GM19025 (cell line): ENCODE measurements at regions not wholly inside any gene's neighbourhood (a gene's known extent, or its start where the extent isn't known, plus 50 kb on each side); places are given as distances from the start of the nearest gene placed in this dataset.

Experiments used
- ATAC-seq: cut with Tn5 transposase; IDR thresholded peaks from one replicate; pipeline ENCODE4 v1.9.1; 2021; ENCODE audit warnings: mild to moderate bottlenecking, low read depth, moderate library complexity; ENCODE audit not compliant: unreplicated experiment

DNA sequence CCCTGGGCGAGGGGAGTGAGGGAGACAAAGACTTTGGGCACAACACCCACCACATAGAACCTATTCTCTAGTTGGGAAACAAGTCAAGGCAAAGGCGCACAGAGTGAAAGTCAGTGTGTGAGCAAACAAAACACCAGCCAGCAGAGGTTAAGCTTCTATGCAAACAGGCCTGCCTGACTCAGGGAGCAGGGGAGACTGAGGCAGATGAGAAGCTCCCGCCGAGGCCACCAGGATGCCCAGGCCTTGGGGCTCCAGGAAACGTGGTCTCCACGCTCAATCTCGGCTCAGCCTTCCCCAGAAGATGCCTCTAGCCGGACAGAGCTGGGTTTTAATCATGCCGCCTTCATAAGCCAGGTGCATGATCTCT, 74.1 kb upstream of the KCNMA1 start:
- ATAC-seq, result no peak

DNA sequence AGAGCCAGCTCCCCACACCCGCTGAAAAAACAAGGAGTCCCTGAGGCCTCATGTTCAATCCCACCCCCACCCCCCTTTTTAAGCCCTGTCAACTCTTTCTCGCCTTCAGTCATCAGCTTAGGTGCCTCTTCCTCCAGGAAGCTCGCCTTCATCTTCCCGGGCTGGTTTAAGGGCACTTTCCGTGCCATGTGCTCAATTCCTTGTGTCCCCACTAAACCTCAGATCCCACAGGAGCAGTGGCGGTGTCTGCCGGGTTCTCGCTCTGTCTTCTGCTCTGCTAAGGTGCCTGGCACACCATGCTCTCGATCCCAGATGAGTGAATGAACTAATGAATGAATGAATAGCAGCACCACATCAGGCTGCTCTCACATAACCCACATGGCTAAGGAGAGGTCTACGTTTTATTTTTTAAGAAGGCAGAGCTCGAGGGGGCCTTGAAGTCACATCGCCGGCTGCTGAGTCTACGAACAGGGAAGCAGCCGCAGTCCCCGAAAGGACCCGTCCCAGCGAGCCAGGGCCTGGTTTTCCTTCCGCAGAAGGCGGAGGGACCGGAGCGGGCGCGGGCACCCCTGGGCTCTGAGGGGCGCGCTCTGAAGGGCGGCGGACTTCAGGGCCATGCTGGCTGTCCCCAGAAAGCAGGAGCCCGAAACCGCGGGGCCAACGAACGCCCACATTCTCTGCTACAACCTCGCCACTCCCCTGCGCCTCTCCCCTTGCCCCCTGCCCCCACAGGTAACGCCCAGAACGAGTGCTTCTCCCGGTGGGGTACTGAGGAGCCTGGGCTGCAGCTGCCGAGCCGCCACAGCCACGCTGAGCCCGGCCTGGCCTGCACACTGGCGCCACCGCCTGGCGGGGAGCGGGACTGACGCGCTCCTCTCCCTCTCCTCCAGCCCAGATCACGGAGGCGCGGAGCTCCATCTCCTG, 73.4 kb upstream of the KCNMA1 start:
- peak; percentile 84 for ATAC-seq

DNA sequence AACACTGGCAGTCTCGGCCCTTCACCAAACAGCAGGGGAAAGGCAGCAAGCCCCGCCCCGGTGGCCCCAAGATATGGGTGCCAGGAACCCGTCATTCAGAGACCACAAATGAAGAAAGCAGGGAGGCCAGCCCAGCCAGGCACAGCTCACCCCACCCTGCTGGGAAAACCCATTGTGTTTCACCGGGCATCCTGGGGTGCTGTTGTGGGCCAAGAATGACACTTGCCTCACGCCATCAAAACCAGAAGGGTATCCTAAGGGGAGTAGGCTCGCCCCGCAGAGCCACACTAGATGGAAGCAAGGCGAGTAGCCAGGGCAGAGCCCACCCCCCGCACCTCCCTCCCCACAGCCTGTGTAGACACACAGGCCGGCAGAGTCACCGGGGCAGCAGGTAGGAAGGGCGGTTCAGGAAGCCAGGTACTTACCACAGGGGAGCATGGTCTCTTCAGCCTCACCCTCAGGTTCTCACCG, 72.5 kb upstream of the KCNMA1 start:
- peak; percentile 34 for ATAC-seq

DNA sequence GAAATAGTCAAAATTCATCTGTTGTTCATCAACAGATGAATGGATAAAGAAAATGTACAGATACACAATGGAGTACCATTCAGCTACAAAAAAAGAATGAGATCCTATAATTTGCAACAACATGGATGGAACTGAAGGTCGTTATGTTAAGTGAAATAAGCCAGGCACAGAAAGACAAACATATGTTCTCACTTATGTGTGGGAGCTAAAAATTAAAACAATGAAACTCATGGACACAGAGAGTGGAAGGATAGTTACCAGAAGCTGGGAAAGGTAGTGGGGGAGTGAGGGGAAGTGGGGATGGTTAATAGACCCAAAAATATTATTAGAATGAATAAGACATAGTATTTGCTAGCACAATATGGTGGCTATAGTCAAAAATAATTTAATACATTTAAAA, 70.0 kb upstream of the KCNMA1 start:
- ATAC-seq, result no peak

DNA sequence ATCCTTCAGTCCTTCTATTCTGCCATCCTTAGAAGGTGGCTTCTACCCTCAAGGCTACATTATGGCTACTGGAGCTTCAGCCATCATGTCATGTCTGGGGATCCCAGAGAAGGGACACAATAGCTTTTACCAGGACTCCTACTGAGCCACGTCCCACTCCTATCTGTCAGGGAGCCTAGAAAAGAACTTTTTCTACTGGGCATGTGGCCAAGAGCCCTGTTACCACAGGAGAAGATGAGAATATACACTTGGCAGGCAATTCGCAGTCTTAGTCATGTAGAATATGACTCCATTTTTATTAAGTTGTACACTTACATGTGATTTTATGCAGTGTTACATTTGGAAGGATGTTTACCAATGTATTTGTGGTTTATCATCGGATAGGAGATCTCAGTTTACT, 64.6 kb upstream of the KCNMA1 start:
- ATAC-seq, result no peak

DNA sequence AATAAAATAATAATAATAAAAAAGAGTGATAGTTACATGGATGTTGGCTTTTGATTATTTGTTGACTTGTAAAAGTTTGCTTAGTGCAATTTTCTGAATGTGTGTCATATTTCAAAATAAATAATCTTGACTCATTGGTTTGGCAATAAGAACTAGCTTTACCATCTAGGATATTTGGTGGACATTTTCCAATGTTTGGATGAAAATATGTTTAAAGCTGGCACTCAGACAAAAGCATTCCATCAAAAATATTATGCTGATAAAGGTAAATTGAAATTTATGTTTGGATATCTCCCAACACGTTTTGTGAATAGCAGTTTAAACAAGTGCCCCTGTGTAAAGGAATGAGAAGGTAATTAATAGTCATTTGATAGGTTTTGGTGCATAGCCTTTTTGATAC, 62.5 kb upstream of the KCNMA1 start:
- no peak for ATAC-seq

DNA sequence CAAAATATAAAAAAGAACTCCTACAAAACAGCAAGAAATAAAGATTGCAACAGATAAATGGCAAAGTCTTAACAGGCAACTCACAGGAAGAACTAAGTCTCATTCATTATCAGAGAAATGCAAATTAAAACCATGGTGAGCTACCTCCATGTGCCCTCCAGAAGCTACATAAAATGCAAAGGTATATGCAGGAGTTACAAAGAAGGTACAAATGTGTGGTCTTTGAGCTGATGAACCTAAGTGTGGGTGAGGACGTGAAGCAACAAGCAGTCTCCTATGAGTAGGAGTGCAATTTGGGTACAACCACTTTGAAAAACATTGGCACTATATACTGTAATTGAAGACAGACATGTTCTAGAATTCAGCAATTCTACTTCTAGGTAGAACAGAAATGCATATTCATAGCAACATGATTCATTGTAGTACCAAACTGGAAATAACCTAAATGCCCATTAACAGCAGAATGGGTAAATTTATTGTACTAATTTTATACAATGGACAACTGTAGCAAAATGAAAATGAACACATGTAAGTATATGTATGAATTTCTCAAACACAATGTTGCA, 61.6 kb upstream of the KCNMA1 start:
- no peak for ATAC-seq

DNA sequence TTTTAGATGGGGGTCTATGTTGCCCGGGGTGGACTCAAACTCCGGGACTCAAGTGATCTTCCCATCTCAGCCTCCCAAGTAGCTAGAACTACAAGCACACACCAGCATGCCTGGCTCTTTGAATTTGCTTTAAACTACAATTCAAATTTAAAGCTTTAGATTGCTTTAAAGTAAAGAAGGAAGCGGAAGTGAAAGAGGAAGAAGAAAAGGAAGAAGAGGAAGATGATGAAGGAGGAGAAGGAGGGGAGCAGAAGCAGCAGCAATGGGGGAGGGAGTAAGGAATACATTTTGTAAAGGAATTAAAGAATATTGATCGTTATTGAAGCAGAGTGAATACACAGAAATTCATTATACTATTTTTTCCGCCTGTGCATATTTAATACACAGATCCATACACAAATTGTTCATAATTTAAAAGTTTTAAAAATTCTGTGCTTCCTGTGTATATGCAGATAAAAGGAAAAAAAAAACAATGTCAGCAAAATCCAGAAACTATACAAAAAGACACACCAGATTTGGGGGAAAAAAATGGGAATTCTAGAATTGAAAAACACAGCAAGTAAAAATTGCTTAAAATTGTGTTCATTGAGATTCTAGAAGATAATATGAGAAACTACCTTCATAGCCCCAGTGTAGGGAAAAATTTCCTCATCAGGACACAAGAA, 60.8 kb upstream of the KCNMA1 start:
- no peak for ATAC-seq

DNA sequence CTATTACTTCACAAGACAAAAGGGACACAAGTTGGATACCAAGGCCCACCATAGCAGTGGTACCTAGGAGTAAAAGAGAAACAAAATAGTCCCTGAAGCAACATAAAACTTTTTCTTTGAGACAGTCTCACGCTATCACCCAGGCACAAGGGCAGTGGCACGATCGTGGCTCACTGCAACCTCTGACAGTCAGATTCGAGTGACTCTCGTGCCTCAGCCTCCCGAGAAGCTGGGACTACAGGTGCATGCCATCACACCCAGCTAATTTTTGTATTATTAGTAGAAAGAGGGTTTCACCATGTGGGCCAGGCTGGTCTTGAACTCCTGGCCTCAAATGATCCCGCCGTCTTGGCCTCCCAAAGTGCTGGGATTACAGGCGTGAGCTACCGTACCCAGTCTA, 59.0 kb upstream of the KCNMA1 start:
- no peak for ATAC-seq

DNA sequence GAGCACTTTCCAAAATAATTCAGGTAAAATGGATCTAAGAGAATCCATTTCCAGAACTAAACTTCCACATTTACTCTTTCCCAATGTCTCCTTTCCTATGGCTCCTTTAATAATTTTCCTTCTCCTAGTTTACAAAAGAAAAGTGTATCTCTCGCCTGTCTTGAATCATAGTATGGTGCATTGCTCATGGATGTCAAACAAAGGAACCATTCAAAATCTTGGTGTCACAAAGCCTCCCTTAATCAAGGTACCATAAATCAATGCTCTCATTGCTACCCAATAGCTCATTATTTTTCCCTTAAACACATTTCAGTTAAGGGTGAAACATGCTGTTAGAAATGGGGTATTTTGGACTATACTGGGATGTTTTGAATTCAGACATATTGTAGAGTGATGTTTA, 57.6 kb upstream of the KCNMA1 start:
- ATAC-seq, result no peak

DNA sequence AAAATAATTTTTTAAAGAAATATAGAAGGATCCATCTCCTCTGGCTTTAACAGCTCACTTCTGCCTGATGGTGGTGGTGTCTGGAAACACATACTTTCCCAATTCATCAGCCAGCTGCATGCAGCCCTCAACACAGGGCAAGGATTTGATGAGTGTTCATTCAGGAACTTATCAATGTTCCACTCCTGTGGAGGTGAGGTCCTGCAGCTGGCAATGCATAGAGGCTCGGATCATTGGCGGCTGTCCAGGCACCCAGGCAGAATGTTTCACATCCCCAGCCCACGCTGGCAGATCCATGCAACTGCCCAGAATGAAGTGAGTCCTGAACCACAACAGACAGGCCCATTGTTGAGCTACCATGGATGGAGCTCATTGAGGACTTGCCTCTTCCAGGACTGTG, 55.2 kb upstream of the KCNMA1 start:
- no peak for ATAC-seq

DNA sequence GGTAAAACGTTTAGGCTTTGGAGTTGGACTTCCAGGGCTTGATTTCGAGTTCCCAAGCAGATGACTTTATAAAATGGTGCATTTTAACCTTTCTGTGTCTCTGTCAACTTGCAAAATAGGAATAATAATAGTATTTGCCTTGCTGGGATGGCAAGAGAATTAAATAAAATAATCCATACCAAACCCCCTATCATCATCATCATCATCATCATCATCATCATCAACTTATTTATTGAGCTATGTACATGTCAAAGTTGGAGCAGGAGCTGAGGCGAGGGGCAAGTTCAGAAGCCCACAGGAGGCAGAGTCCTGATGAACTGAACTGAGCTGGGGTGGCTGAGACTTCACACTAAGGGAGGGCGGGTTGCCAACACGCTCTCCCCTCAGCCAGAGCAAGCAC, 51.7 kb upstream of the KCNMA1 start:
- ATAC-seq, result no peak

DNA sequence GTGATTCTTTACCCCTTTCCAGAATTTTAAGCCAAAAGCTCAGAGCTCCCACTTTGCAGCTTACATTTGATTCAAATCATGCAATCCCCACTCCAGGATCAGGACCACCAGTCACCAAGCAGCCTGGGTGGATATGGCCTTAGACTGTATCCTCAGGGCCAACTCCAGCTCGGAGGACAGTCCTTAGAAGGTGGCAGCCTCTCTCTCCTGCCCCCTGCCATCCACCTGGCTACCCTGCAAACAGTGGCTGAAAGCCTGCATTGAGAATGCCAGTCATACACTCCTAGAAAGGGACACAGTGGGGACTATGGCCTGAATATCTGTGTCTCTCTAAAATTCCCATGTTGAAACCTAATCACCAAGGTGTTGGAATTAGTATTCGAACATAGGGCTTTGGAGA, 50.0 kb upstream of the KCNMA1 start:
- ATAC-seq, result no peak
